CD4-positive, alpha-beta memory T cell (primary cell): ENCODE measurements at regions not wholly inside any gene's neighbourhood (a gene's known extent, or its start where the extent isn't known, plus 50 kb on each side); places are given as distances from the start of the nearest gene placed in this dataset.
A peak's percentile ranks its signal among the peaks of the same experiment; 100 is the strongest.

Experiments
- CTCF ChIA-PET: fragments of 350-600 bp; sonication (Branson Sonifier 250); formaldehyde crosslinking; loops from one replicate; lab custom pipeline; 2021; ENCODE audit warnings: inconsistent platforms; ENCODE audit not compliant: partially characterized antibody; lab: Charles Lee
- POLR2A ChIA-PET: fragments of 350-600 bp; sonication (Branson Sonifier 250); formaldehyde crosslinking; loops from one replicate; lab custom pipeline; 2021; ENCODE audit not compliant: partially characterized antibody; lab: Charles Lee
- DNase-seq, 5 donors: peaks; one replicate each; pipeline versions ENCODE4 v3.0.0 to v3.0.0-alpha.2; 2020 to 2022; ENCODE audit warnings: mixed read lengths in 1 of 5
- H3K27ac ChIP-seq: one replicate; pipeline ENCODE4 v1.7.0; 2013; ENCODE audit warnings: low read depth, low read length
- H3K27me3 ChIP-seq: 2 replicates; pipeline ENCODE4 v1.7.0; 2013; ENCODE audit warnings: mild to moderate bottlenecking, low read length, moderate library complexity; ENCODE audit not compliant: insufficient read depth
- H3K36me3 ChIP-seq: 2 replicates; pipeline ENCODE4 v1.7.0; 2013; ENCODE audit warnings: mild to moderate bottlenecking, low read length, moderate library complexity; ENCODE audit not compliant: insufficient read depth
- H3K4me1 ChIP-seq: 2 replicates; pipeline ENCODE4 v1.7.0; 2013; ENCODE audit warnings: mild to moderate bottlenecking, low read length, moderate library complexity; ENCODE audit not compliant: insufficient read depth
- H3K4me3 ChIP-seq, 2 donors: one replicate each; pipeline ENCODE4 v1.7.0; 2013; ENCODE audit warnings: low read length in 2 of 2, mild to moderate bottlenecking in 1 of 2
- H3K9me3 ChIP-seq, 2 donors: one replicate each; pipeline ENCODE4 v1.7.0; 2013; ENCODE audit warnings: low read length in 2 of 2, control low read depth in 1 of 2; ENCODE audit not compliant: control insufficient read depth in 1 of 2
- H3K27ac Mint-ChIP-seq, 7 donors: one replicate each; pipeline ENCODE4 v1.8.0; 2020 to 2021; ENCODE audit warnings: mixed read lengths in 7 of 7, mild to moderate bottlenecking in 6 of 7, inconsistent platforms in 3 of 7, moderate library complexity in 3 of 7
- H3K27me3 Mint-ChIP-seq, 2 donors: one replicate each; pipeline ENCODE4 v1.8.0; 2020 to 2021; ENCODE audit warnings: mixed read lengths in 2 of 2
- H3K36me3 Mint-ChIP-seq, 2 donors: one replicate each; pipeline ENCODE4 v1.8.0; 2020 to 2021; ENCODE audit warnings: mixed read lengths in 2 of 2, inconsistent platforms in 1 of 2, mild to moderate bottlenecking in 1 of 2
- H3K4me1 Mint-ChIP-seq, 4 donors: one replicate each; pipeline ENCODE4 v1.8.0; 2020 to 2021; ENCODE audit warnings: mixed read lengths in 4 of 4, mild to moderate bottlenecking in 1 of 4
- H3K4me3 Mint-ChIP-seq, 8 donors: one replicate each; pipeline ENCODE4 v1.8.0; 2020 to 2021; ENCODE audit warnings: mixed read lengths in 8 of 8, mild to moderate bottlenecking in 7 of 8, moderate library complexity in 6 of 8, inconsistent platforms in 3 of 8
- H3K9me3 Mint-ChIP-seq, 8 donors: one replicate each; pipeline ENCODE4 v1.8.0; 2020 to 2021; ENCODE audit warnings: mixed read lengths in 8 of 8, mild to moderate bottlenecking in 5 of 8, inconsistent platforms in 3 of 8, moderate library complexity in 1 of 8
- intact Hi-C: fragments of 100-400 bp; cut with micrococcal nuclease; formaldehyde crosslinking; loops from one replicate; pipeline ENCODE4 v1.15.1; 2023

DNA sequence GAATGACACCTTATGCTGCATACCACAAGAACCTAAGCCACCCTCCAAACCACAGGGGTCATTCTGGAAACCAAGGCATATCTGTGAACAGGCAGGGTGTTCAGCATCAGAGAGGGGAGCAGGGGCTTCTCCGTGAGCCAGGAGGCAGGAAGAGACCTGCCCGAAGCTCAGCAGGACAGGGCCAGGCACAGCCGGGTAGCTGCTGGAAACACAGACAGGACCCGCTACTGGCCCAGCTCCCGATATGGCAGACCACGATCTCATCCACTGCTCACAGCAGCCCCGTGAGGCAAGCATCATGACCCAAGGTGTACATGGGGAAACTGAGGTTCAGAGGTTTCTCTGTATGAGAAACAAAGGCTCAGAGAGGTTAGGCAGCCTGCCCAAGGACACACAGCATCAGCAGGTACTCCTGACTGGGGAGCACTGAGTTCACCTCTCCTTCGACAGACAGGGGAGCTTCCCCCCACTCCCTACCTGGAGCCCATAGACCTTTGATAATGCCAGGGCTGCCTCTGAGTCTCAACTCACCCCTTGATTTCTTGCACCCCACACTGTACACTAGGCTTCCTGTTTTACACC lies 317.7 kb downstream of the MATN1 start:
- H3K9me3 ChIP-seq = no peaks in the 10 kb centered on the region
- POLR2A ChIA-PET = no interaction called here
- H3K36me3 ChIP-seq = no peaks in the 10 kb centered on the region
- CTCF ChIA-PET = no interaction called here
- no peaks in the 10 kb centered on the region for H3K27me3 ChIP-seq
- no peaks in the 10 kb centered on the region for H3K4me1 ChIP-seq
- no peak overlapping the region for H3K27ac ChIP-seq
- H3K9me3 Mint-ChIP-seq = no peaks in the 10 kb centered on the region
- H3K4me3 Mint-ChIP-seq = no peak overlapping the region
- peaks cover 0 to 1% (median 0%) of the 10 kb centered on the region in 4 donors for H3K4me1 Mint-ChIP-seq
- H3K27me3 Mint-ChIP-seq = peaks cover 17 to 19% of the 10 kb centered on the region in 2 donors
- intact Hi-C loops = no loop called here
- DNase-seq = no peak
- H3K36me3 Mint-ChIP-seq = no peaks in the 10 kb centered on the region
- H3K4me3 ChIP-seq = no peak overlapping the region
- no peak overlapping the region for H3K27ac Mint-ChIP-seq

DNA sequence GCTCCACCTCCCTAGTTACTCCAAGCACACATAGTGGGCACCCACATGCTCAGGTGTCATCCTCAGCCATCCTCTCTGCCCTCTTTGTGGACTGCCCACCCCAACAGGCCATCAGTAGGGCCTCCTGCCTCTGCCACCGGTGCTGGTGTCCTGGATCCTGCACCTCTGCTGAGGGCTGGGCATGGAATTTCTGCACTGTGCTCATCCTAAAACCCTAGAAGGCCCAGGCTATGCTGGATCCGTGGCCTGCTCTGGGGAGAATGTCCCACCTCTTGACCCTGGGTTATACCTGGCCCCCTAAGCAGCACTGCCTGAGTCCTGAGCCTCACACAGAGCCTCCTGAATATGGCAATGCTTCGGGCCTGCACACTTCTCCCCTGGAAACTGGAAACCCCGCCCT lies 318.3 kb downstream of the MATN1 start:
- Histone ChIP-seq H3K4me3 (no peak overlapping the region), H3K27me3 (no peaks in the 10 kb centered on the region), H3K27ac (no peak overlapping the region), H3K36me3 (no peaks in the 10 kb centered on the region), H3K9me3 (no peaks in the 10 kb centered on the region), H3K4me1 (no peaks in the 10 kb centered on the region)
- peaks cover 17 to 19% of the 10 kb centered on the region in 2 donors for H3K27me3 Mint-ChIP-seq
- no peak overlapping the region for H3K27ac Mint-ChIP-seq
- CTCF ChIA-PET = no interaction called here
- intact Hi-C loops = no loop called here
- POLR2A ChIA-PET = no interaction called here
- H3K4me1 Mint-ChIP-seq = peaks cover 0 to 1% (median 0%) of the 10 kb centered on the region in 4 donors
- no peak overlapping the region for H3K4me3 Mint-ChIP-seq
- DNase-seq = no peak
- no peaks in the 10 kb centered on the region for H3K9me3 Mint-ChIP-seq
- H3K36me3 Mint-ChIP-seq = no peaks in the 10 kb centered on the region

DNA sequence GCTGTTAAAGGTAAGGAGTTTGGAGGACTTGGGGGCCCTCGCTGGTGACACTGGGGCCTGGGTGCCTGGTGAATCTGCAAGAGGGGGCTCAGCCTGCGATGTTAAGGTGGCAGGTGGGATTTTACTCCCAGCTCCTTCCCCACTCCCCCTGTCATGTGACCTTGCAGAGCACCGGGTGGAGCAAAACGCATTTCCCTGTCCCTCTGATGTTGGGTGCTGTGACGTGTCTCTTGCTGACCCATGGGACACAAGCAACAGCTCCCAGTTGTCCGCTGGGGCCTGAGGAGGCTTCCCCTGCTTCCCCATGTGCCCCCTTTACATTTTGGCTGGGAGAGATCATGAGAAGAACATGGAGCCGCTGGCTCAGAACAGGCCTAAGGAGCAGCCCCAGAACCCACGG lies 319.0 kb downstream of the MATN1 start:
- Mint-ChIP-seq H3K27me3 (peaks cover 16 to 17% of the 10 kb centered on the region in 2 donors), H3K4me1 (peaks cover 0 to 1% (median 0%) of the 10 kb centered on the region in 4 donors)
- CTCF ChIA-PET = no interaction called here

DNA sequence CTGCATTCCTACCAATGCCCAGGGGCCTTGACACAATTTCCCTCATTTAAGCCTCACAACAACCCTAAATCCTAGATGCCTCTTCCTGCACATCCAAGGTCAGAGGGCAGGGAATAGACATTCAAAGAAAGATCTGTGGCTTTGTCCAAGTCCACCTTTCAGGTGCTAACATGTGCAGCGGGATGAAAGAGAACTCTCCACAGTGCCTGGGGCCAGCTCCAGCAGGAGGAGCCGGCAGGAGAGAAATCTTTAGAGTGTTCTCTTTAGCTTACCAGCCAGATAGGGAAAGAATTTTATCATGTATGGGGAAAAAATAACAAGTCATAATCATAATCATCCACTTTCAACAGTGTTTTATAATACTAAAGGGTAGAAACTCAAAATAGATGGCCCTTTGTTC lies 319.7 kb downstream of the MATN1 start:
- Mint-ChIP-seq H3K4me3 (peak overlapping the region in 1 of 8 donors; percentile 3), H3K27me3 (peaks cover 14 to 16% of the 10 kb centered on the region in 2 donors), H3K36me3 (no peaks in the 10 kb centered on the region), H3K27ac (no peak overlapping the region), H3K9me3 (no peaks in the 10 kb centered on the region), H3K4me1 (peaks cover 0 to 1% (median 0%) of the 10 kb centered on the region in 4 donors)
- ChIA-PET CTCF (no interaction called here), POLR2A (no interaction called here)
- no peak for DNase-seq
- intact Hi-C loops = no loop called here
- Histone ChIP-seq H3K27me3 (no peaks in the 10 kb centered on the region), H3K9me3 (no peaks in the 10 kb centered on the region), H3K27ac (no peak overlapping the region), H3K4me1 (no peaks in the 10 kb centered on the region), H3K36me3 (no peaks in the 10 kb centered on the region), H3K4me3 (no peak overlapping the region)

More for the DNA sequence above, 319.0 kb downstream of the MATN1 start:
- no peak overlapping the region for H3K27ac ChIP-seq
- intact Hi-C loops = no loop called here
- H3K27me3 ChIP-seq = no peaks in the 10 kb centered on the region
- Mint-ChIP-seq H3K36me3 (no peaks in the 10 kb centered on the region), H3K27ac (no peak overlapping the region), H3K9me3 (no peaks in the 10 kb centered on the region), H3K4me3 (no peak overlapping the region)
- no peaks in the 10 kb centered on the region for H3K36me3 ChIP-seq
- no peaks in the 10 kb centered on the region for H3K9me3 ChIP-seq
- no peak overlapping the region for H3K4me3 ChIP-seq
- DNase-seq = no peak
- H3K4me1 ChIP-seq = no peaks in the 10 kb centered on the region
- POLR2A ChIA-PET = no interaction called here

DNA sequence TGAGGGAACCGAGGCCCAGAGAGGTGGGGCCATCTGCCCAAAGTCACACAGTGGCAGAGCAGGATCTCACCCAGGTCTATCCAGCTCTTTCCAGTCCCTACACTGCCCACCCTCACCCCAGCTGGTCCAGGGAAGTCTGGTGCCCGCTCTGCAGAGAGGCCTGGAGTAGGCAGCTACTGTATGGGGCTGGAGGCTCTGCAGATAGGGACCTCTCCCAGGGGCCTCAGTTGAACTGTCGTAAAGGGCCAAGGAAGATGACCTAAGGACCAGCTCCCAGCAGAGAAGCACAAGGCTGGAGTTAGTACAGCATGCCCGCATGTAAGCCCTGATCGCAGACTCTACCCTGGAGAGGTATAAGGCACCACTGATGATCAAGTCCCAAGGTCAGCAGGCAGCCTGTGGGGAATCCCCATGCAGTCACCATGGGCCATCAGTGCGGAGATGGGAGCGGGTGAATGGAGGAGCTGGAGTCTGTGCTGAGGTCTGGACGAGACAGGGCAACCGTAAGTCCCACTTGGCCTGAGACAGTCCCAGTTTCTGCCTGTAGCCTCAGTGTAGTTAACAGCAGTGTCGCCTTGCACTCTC lies 320.2 kb downstream of the MATN1 start:
- intact Hi-C loops = no loop called here
- CTCF ChIA-PET = no interaction called here
- POLR2A ChIA-PET = no interaction called here

DNA sequence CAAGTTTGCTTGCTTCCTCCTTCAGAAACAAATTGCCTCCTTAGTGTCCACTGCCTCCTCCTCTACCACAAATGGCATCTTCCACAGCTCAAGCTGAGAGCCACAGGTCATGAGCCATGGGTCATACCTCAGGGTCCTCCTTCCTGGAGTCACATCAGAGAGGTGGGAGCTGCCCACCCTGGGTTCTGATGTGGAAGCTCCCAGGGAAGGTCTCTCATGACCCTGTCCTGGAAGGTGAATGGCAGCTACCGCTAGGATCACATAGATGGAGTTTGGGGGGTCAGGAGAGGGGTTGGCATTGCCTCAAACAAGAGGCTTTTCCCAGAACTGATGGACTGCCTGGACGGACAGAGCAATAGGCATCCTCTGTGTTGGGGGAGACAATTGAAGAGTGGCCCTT lies 321.4 kb downstream of the MATN1 start:
- H3K27me3 Mint-ChIP-seq = peaks cover 14% of the 10 kb centered on the region in 2 donors
- CTCF ChIA-PET = no interaction called here
- Histone ChIP-seq H3K4me1 (no peaks in the 10 kb centered on the region), H3K36me3 (no peaks in the 10 kb centered on the region), H3K9me3 (no peaks in the 10 kb centered on the region), H3K27me3 (no peaks in the 10 kb centered on the region), H3K4me3 (no peak overlapping the region), H3K27ac (no peak overlapping the region)
- peak overlapping the region in 1 of 7 donors; percentile 48 for H3K27ac Mint-ChIP-seq
- POLR2A ChIA-PET = no interaction called here
- peaks cover 0 to 1% (median 0%) of the 10 kb centered on the region in 4 donors for H3K4me1 Mint-ChIP-seq
- H3K4me3 Mint-ChIP-seq = no peak overlapping the region
- no peaks in the 10 kb centered on the region for H3K36me3 Mint-ChIP-seq
- intact Hi-C loops = no loop called here
- H3K9me3 Mint-ChIP-seq = no peaks in the 10 kb centered on the region
- DNase-seq = no peak

More for the DNA sequence above, 320.2 kb downstream of the MATN1 start:
- Mint-ChIP-seq H3K4me1 (peaks cover 0 to 1% (median 0%) of the 10 kb centered on the region in 4 donors), H3K36me3 (no peaks in the 10 kb centered on the region), H3K27ac (no peak overlapping the region), H3K27me3 (peaks cover 14 to 16% of the 10 kb centered on the region in 2 donors), H3K9me3 (no peaks in the 10 kb centered on the region), H3K4me3 (no peak overlapping the region)
- Histone ChIP-seq H3K4me1 (no peaks in the 10 kb centered on the region), H3K27me3 (no peaks in the 10 kb centered on the region), H3K36me3 (no peaks in the 10 kb centered on the region), H3K27ac (no peak overlapping the region), H3K4me3 (no peak overlapping the region), H3K9me3 (no peaks in the 10 kb centered on the region)
- DNase-seq = no peak

DNA sequence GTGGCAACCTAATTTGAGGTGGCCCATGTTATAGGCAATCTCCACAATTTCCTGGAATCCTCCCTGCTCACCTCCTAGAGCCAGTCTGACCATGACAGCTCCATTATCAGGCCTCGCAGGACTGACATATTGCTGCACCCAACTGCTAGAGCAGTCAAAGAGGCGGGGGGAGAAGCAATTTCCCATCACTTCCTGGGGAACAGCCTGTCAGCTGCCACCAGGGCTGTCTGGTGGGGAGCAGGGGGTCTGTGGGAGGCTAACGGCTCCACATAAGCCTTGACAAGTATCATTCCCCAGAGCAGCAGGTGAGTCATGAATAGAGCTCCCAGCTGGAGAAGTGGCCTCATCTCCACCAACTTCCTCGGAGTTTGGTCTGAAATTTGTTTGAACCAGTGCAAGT lies 322.9 kb downstream of the MATN1 start:
- H3K4me3 Mint-ChIP-seq = no peak overlapping the region
- peaks cover 12% of the 10 kb centered on the region in 2 donors for H3K27me3 Mint-ChIP-seq
- no peaks in the 10 kb centered on the region for H3K9me3 ChIP-seq
- no peaks in the 10 kb centered on the region for H3K9me3 Mint-ChIP-seq
- H3K27ac Mint-ChIP-seq = no peak overlapping the region
- no peaks in the 10 kb centered on the region for H3K4me1 ChIP-seq
- no peaks in the 10 kb centered on the region for H3K36me3 ChIP-seq
- no peak overlapping the region for H3K27ac ChIP-seq
- DNase-seq = no peak
- H3K27me3 ChIP-seq = no peaks in the 10 kb centered on the region
- ChIA-PET CTCF (interaction anchor here (3.0 kb wide), 1 partner anchor 20 kb away, joined by 14 read pairs; no protein-coding TSS in a partner anchor), POLR2A (no interaction called here)
- no peaks in the 10 kb centered on the region for H3K36me3 Mint-ChIP-seq
- no peak overlapping the region for H3K4me3 ChIP-seq
- intact Hi-C loops = no loop called here
- H3K4me1 Mint-ChIP-seq = no peaks in the 10 kb centered on the region
